CD4-positive, alpha-beta memory T cell (primary cell): ENCODE measurements at regions not wholly inside any gene's neighbourhood (a gene's known extent, or its start where the extent isn't known, plus 50 kb on each side); places are given as distances from the start of the nearest gene placed in this dataset.

ENCODE experiments used
- CTCF ChIA-PET: fragments of 350-600 bp; sonication (Branson Sonifier 250); formaldehyde crosslinking; loops from one replicate; lab custom pipeline; 2021; ENCODE audit warnings: inconsistent platforms; ENCODE audit not compliant: partially characterized antibody; lab: Charles Lee
- POLR2A ChIA-PET: fragments of 350-600 bp; sonication (Branson Sonifier 250); formaldehyde crosslinking; loops from one replicate; lab custom pipeline; 2021; ENCODE audit not compliant: partially characterized antibody; lab: Charles Lee
- DNase-seq, 5 donors: peaks; one replicate each; pipeline versions ENCODE4 v3.0.0 to v3.0.0-alpha.2; 2020 to 2022; ENCODE audit warnings: mixed read lengths in 1 of 5
- H3K27ac ChIP-seq: one replicate; pipeline ENCODE4 v1.7.0; 2013; ENCODE audit warnings: low read depth, low read length
- H3K27me3 ChIP-seq: 2 replicates; pipeline ENCODE4 v1.7.0; 2013; ENCODE audit warnings: mild to moderate bottlenecking, low read length, moderate library complexity; ENCODE audit not compliant: insufficient read depth
- H3K36me3 ChIP-seq: 2 replicates; pipeline ENCODE4 v1.7.0; 2013; ENCODE audit warnings: mild to moderate bottlenecking, low read length, moderate library complexity; ENCODE audit not compliant: insufficient read depth
- H3K4me1 ChIP-seq: 2 replicates; pipeline ENCODE4 v1.7.0; 2013; ENCODE audit warnings: mild to moderate bottlenecking, low read length, moderate library complexity; ENCODE audit not compliant: insufficient read depth
- H3K4me3 ChIP-seq, 2 donors: one replicate each; pipeline ENCODE4 v1.7.0; 2013; ENCODE audit warnings: low read length in 2 of 2, mild to moderate bottlenecking in 1 of 2
- H3K9me3 ChIP-seq, 2 donors: one replicate each; pipeline ENCODE4 v1.7.0; 2013; ENCODE audit warnings: low read length in 2 of 2, control low read depth in 1 of 2; ENCODE audit not compliant: control insufficient read depth in 1 of 2
- H3K27ac Mint-ChIP-seq, 7 donors: one replicate each; pipeline ENCODE4 v1.8.0; 2020 to 2021; ENCODE audit warnings: mixed read lengths in 7 of 7, mild to moderate bottlenecking in 6 of 7, inconsistent platforms in 3 of 7, moderate library complexity in 3 of 7
- H3K27me3 Mint-ChIP-seq, 2 donors: one replicate each; pipeline ENCODE4 v1.8.0; 2020 to 2021; ENCODE audit warnings: mixed read lengths in 2 of 2
- H3K36me3 Mint-ChIP-seq, 2 donors: one replicate each; pipeline ENCODE4 v1.8.0; 2020 to 2021; ENCODE audit warnings: mixed read lengths in 2 of 2, inconsistent platforms in 1 of 2, mild to moderate bottlenecking in 1 of 2
- H3K4me1 Mint-ChIP-seq, 4 donors: one replicate each; pipeline ENCODE4 v1.8.0; 2020 to 2021; ENCODE audit warnings: mixed read lengths in 4 of 4, mild to moderate bottlenecking in 1 of 4
- H3K4me3 Mint-ChIP-seq, 8 donors: one replicate each; pipeline ENCODE4 v1.8.0; 2020 to 2021; ENCODE audit warnings: mixed read lengths in 8 of 8, mild to moderate bottlenecking in 7 of 8, moderate library complexity in 6 of 8, inconsistent platforms in 3 of 8
- H3K9me3 Mint-ChIP-seq, 8 donors: one replicate each; pipeline ENCODE4 v1.8.0; 2020 to 2021; ENCODE audit warnings: mixed read lengths in 8 of 8, mild to moderate bottlenecking in 5 of 8, inconsistent platforms in 3 of 8, moderate library complexity in 1 of 8
- intact Hi-C: fragments of 100-400 bp; cut with micrococcal nuclease; formaldehyde crosslinking; loops from one replicate; pipeline ENCODE4 v1.15.1; 2023

DNA sequence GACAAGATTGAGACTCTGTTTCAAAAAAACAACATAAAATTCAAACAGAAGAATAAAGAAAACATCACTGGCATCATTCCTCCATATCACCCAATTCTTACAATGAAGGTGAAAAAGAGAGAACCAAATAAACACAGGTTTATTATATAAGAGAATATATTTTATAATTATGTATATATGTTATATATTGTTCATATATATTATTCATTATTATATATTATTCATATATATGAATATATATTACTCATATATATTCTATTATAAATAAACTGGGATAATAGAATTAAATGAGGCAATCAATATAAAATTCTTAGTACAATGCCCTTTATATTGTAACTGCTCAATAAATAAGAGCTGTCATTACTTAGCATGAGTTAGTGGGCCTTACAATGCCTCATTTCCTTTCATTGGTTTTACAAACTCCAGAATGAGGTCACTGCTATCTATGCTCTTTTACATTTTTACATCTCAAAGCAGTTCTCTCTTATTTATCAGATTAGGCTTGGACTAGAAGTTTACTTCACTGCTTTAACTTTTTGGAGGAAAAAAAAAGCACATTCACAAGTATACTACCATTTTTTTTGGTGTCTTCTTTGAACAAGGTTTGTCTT is 135.5 kb upstream of the TTC14 start:
- Mint-ChIP-seq H3K36me3 (no peaks in the 10 kb centered on the region), H3K4me1 (no peaks in the 10 kb centered on the region), H3K4me3 (no peak overlapping the region), H3K27ac (no peak overlapping the region), H3K9me3 (peaks cover 0 to 8% (median 1%) of the 10 kb centered on the region in 8 donors), H3K27me3 (no peaks in the 10 kb centered on the region)
- no peak overlapping the region for H3K4me3 ChIP-seq
- H3K4me1 ChIP-seq: no peaks in the 10 kb centered on the region
- no peaks in the 10 kb centered on the region for H3K36me3 ChIP-seq
- no peak for DNase-seq
- ChIA-PET CTCF (no interaction called here), POLR2A (no interaction called here)
- intact Hi-C loops: no loop called here
- no peak overlapping the region for H3K27ac ChIP-seq
- H3K27me3 ChIP-seq: no peaks in the 10 kb centered on the region
- no peaks in the 10 kb centered on the region for H3K9me3 ChIP-seq

- H3K27me3 ChIP-seq: no peaks in the 10 kb centered on the region
- Mint-ChIP-seq H3K4me3 (no peak overlapping the region), H3K36me3 (no peaks in the 10 kb centered on the region), H3K4me1 (no peaks in the 10 kb centered on the region), H3K9me3 (peaks cover 0 to 8% (median 1%) of the 10 kb centered on the region in 8 donors), H3K27ac (no peak overlapping the region), H3K27me3 (no peaks in the 10 kb centered on the region)
- H3K4me1 ChIP-seq: no peaks in the 10 kb centered on the region
- ChIA-PET CTCF (no interaction called here), POLR2A (no interaction called here)
- DNase-seq: no peak
- H3K4me3 ChIP-seq: no peak overlapping the region
- intact Hi-C loops: no loop called here
- H3K9me3 ChIP-seq: no peaks in the 10 kb centered on the region
- H3K27ac ChIP-seq: no peak overlapping the region
- H3K36me3 ChIP-seq: no peaks in the 10 kb centered on the region
Observed at GRCh38 chr3:180467177-180467576, 134.8 kb upstream of the TTC14 start.

DNA sequence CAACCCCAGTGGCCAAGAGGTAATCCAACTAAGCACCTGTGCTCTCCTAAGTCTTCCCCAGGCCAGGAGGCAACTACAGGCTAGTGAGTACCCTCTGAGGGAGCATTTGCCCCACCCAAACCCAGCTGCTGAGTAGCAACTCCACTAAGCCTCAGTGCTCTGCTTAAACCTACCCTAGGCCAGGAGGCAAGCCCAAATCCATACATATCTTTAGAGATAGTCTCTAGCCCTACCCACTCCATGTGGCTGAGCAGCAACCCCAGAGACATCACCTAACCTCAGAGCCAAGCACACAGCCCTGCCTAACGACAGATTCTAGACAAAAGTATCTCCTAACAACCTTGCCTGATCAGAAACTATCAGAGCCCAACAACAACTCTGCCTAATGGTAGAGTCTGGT is 132.8 kb upstream of the TTC14 start:
- no peaks in the 10 kb centered on the region for H3K27me3 Mint-ChIP-seq
- intact Hi-C loops: no loop called here
- no peak overlapping the region for H3K4me3 Mint-ChIP-seq
- H3K9me3 Mint-ChIP-seq: peaks cover 0 to 5% (median 0%) of the 10 kb centered on the region in 8 donors
- POLR2A ChIA-PET: no interaction called here
- no peak for DNase-seq
- H3K36me3 Mint-ChIP-seq: no peaks in the 10 kb centered on the region
- no peaks in the 10 kb centered on the region for H3K4me1 Mint-ChIP-seq
- Histone ChIP-seq H3K27ac (no peak overlapping the region), H3K4me3 (no peak overlapping the region), H3K36me3 (no peaks in the 10 kb centered on the region), H3K27me3 (no peaks in the 10 kb centered on the region), H3K4me1 (no peaks in the 10 kb centered on the region), H3K9me3 (no peaks in the 10 kb centered on the region)
- no peak overlapping the region for H3K27ac Mint-ChIP-seq
- CTCF ChIA-PET: no interaction called here

DNA sequence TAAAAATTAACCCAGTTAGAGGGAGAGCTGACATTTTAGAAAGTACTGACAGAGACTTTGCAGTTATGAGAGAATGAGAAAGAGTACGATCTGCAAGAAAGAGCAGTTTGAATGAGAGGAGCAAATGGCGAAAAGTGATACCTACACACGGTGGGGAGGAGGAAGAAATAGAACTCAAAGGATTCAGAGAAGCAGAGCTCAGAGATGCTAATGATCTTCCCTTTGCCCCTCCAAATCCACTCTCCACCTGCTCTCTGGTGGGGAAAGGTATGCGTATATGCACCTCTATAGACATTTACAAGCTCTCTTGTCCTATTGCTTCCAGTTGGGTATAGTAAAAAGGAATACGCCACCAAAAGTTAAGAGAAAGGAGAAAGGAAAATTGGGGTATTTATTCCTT is 123.3 kb upstream of the TTC14 start:
- Histone ChIP-seq H3K4me3 (no peak overlapping the region), H3K4me1 (no peaks in the 10 kb centered on the region), H3K9me3 (no peaks in the 10 kb centered on the region), H3K27me3 (no peaks in the 10 kb centered on the region), H3K36me3 (no peaks in the 10 kb centered on the region), H3K27ac (no peak overlapping the region)
- Mint-ChIP-seq H3K27ac (no peak overlapping the region), H3K9me3 (peaks cover 0 to 7% (median 2%) of the 10 kb centered on the region in 8 donors), H3K36me3 (no peaks in the 10 kb centered on the region), H3K4me1 (no peaks in the 10 kb centered on the region), H3K4me3 (no peak overlapping the region), H3K27me3 (no peaks in the 10 kb centered on the region)
- intact Hi-C loops: no loop called here
- CTCF ChIA-PET: no interaction called here
- POLR2A ChIA-PET: no interaction called here
- DNase-seq: peak in 1 of 5 donors; percentile 19

GRCh38 chr3:180492047-180492446 is 109.9 kb upstream of the TTC14 start:
- no peak overlapping the region for H3K27ac Mint-ChIP-seq
- H3K4me3 ChIP-seq: no peak overlapping the region
- ChIA-PET CTCF (no interaction called here), POLR2A (no interaction called here)
- no peak for DNase-seq
- peaks cover 0 to 27% (median 10%) of the 10 kb centered on the region in 8 donors for H3K9me3 Mint-ChIP-seq
- H3K27me3 ChIP-seq: no peaks in the 10 kb centered on the region
- intact Hi-C loops: no loop called here
- no peaks in the 10 kb centered on the region for H3K4me1 Mint-ChIP-seq
- H3K27me3 Mint-ChIP-seq: no peaks in the 10 kb centered on the region
- no peak overlapping the region for H3K27ac ChIP-seq
- no peaks in the 10 kb centered on the region for H3K36me3 ChIP-seq
- no peaks in the 10 kb centered on the region for H3K36me3 Mint-ChIP-seq
- H3K4me3 Mint-ChIP-seq: no peak overlapping the region
- H3K9me3 ChIP-seq: no peaks in the 10 kb centered on the region
- no peaks in the 10 kb centered on the region for H3K4me1 ChIP-seq

DNA sequence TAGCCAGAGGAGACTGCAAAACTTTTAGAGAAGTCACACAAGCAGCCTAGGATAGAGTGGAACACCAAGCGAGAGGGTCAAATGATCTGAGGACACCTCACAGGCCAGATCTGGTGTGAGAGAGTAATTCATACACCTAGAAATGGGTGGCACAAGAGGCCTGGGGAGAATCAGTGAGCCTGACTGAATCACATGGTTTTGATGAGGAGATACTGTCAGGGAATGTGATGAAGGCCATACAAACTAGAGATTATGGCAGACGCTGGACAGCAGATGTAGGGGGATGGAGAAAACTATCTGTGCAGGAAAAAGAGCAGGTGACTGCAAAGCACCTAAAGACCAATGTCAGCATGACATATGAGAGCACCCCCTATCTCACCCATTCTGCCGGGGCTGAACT is 105.0 kb upstream of the TTC14 start:
- Mint-ChIP-seq H3K36me3 (no peaks in the 10 kb centered on the region), H3K27ac (no peak overlapping the region), H3K9me3 (peaks cover 0 to 24% (median 16%) of the 10 kb centered on the region in 8 donors), H3K27me3 (no peaks in the 10 kb centered on the region), H3K4me3 (no peak overlapping the region), H3K4me1 (no peaks in the 10 kb centered on the region)
- intact Hi-C loops: no loop called here
- H3K27ac ChIP-seq: no peak overlapping the region
- peaks cover 0 to 5% of the 10 kb centered on the region in 2 donors for H3K9me3 ChIP-seq
- ChIA-PET POLR2A (no interaction called here), CTCF (no interaction called here)
- no peaks in the 10 kb centered on the region for H3K36me3 ChIP-seq
- no peak overlapping the region for H3K4me3 ChIP-seq
- H3K27me3 ChIP-seq: no peaks in the 10 kb centered on the region
- H3K4me1 ChIP-seq: no peaks in the 10 kb centered on the region
- no peak for DNase-seq

DNA sequence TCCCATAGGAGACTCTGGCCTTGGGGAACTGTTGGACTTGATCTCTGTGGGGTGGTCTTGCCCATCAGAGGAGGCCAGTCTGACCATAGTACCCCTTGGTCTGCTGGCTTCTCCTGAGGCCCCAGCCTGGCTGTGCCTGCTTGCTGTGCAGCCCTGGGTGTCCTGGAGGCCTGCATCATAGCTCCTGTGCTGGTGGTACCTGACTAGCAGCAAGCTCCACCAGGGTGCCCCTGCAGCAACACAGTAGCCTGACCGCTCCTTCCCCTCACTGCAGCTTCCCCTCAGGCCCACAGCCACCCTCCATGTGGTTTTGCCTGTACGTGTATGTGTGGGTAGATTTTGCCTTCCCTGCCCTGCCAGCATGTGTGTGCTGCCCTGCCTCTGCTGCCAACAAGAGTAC is 85.6 kb upstream of the TTC14 start:
- ChIA-PET POLR2A (no interaction called here), CTCF (no interaction called here)
- Mint-ChIP-seq H3K4me1 (no peaks in the 10 kb centered on the region), H3K27me3 (peaks cover 0 to 2% of the 10 kb centered on the region in 2 donors), H3K4me3 (no peak overlapping the region), H3K36me3 (no peaks in the 10 kb centered on the region), H3K27ac (no peak overlapping the region), H3K9me3 (peaks cover 5 to 25% (median 10%) of the 10 kb centered on the region in 8 donors)
- Histone ChIP-seq H3K4me3 (no peak overlapping the region), H3K9me3 (no peaks in the 10 kb centered on the region), H3K4me1 (no peaks in the 10 kb centered on the region), H3K27me3 (no peaks in the 10 kb centered on the region), H3K36me3 (no peaks in the 10 kb centered on the region), H3K27ac (no peak overlapping the region)
- DNase-seq: no peak
- intact Hi-C loops: no loop called here

DNA sequence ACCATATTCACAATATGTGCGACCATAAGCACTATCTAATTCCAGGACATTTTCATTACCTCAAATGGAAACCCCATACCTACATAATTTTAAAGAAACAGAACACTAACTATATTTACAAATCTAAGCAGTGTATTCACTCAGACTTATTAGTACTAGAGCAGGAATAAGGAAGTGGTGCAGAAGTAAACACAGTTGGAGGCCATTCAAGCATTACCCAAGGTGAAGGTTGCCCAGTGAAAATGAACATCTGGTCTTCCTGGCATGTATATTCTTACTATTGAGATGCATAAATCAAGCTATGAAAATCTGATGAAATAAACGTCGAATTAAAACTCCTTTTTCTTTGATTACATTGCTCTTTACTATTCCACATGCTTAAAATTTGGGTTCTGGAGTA is 78.9 kb upstream of the TTC14 start:
- H3K4me3 Mint-ChIP-seq: no peak overlapping the region
- Histone ChIP-seq H3K4me1 (no peaks in the 10 kb centered on the region), H3K4me3 (no peak overlapping the region), H3K27me3 (no peaks in the 10 kb centered on the region), H3K36me3 (no peaks in the 10 kb centered on the region), H3K27ac (no peak overlapping the region), H3K9me3 (no peaks in the 10 kb centered on the region)
- DNase-seq: no peak
- intact Hi-C loops: no loop called here
- peaks cover 5 to 24% (median 14%) of the 10 kb centered on the region in 8 donors for H3K9me3 Mint-ChIP-seq
- no peaks in the 10 kb centered on the region for H3K4me1 Mint-ChIP-seq
- no peak overlapping the region for H3K27ac Mint-ChIP-seq
- ChIA-PET POLR2A (no interaction called here), CTCF (no interaction called here)
- H3K27me3 Mint-ChIP-seq: peaks cover 0 to 3% of the 10 kb centered on the region in 2 donors
- no peaks in the 10 kb centered on the region for H3K36me3 Mint-ChIP-seq
